Heart right ventricle (tissue), 16 donors: ENCODE measurements at regions not wholly inside any gene's neighbourhood (a gene's known extent, or its start where the extent isn't known, plus 50 kb on each side); places are given as distances from the start of the nearest gene placed in this dataset.

ENCODE experiments used
- ATAC-seq, 8 donors: fragments of 200-7000 bp; cut with Tn5 transposase; one replicate each; pipeline ENCODE4 v1.9.1; 2020; ENCODE audit warnings: mild to moderate bottlenecking in 8 of 8, moderate library complexity in 8 of 8, moderate number of reproducible peaks in 1 of 8
- DNase-seq, 2 donors: peaks; one replicate each; pipeline ENCODE4 v3.0.0-alpha.2; 2020
- H3K27ac ChIP-seq, 10 donors: fragments of 200-600 bp; sonication (generic) in 2 of 10; one replicate each; pipeline versions ENCODE4 v1.5.0 to v1.8.0; 2020 to 2022; ENCODE audit warnings: mild to moderate bottlenecking in 3 of 10
- H3K27me3 ChIP-seq, 7 donors: fragments of 200-600 bp; one replicate each; pipeline ENCODE4 v1.8.0; 2021 to 2022; ENCODE audit warnings: mild to moderate bottlenecking in 2 of 7
- H3K36me3 ChIP-seq, 9 donors: fragments of 200-600 bp; sonication (generic) in 1 of 9; one replicate each; pipeline versions ENCODE4 v1.5.0 to v1.8.0; 2020 to 2022; ENCODE audit warnings: mild to moderate bottlenecking in 2 of 9
- H3K4me1 ChIP-seq, 9 donors: fragments of 200-600 bp; sonication (generic) in 1 of 9; one replicate each; pipeline versions ENCODE4 v1.5.0 to v1.8.0; 2020 to 2022; ENCODE audit warnings: mild to moderate bottlenecking in 4 of 9
- H3K4me3 ChIP-seq, 10 donors: fragments of 200-600 bp; sonication (generic) in 2 of 10; one replicate each; pipeline versions ENCODE4 v1.5.0 to v1.8.0; 2020 to 2022; ENCODE audit warnings: mild to moderate bottlenecking in 7 of 10, moderate library complexity in 2 of 10
- H3K9me3 ChIP-seq, 11 donors: fragments of 200-600 bp in 10 of 11; sonication (generic) in 2 of 11; one replicate each; pipeline versions ENCODE4 v1.5.0 to v1.8.0; 2013 to 2022; ENCODE audit warnings: mild to moderate bottlenecking in 2 of 11, control low read depth in 1 of 11, moderate library complexity in 1 of 11
- CTCF ChIP-seq, 9 donors: fragments of 200-600 bp; sonication (generic) in 2 of 9; IDR thresholded peaks; one replicate each; pipeline versions ENCODE4 v1.5.0 to v1.8.0; 2021 to 2022; ENCODE audit warnings: antibody characterized with exemption in 9 of 9, mild to moderate bottlenecking in 5 of 9, moderate library complexity in 1 of 9
- WGBS, 2 donors: extraction: QIAGEN DNeasy Blood & Tissue Kit; methylation state at CpG; one replicate each; pipeline ENCODE4 v1.1.7; 2013; ENCODE audit warnings: inconsistent platforms in 1 of 2; 5-methylcytosine and 5-hydroxymethylcytosine counted together
- intact Hi-C, 10 donors: fragments of 100-400 bp; cut with DNase I; formaldehyde crosslinking; loops; one replicate each; pipeline versions ENCODE4 v1.11.1 to v1.14.2; 2022
- donor health status: Arrhythmogenic right ventricular cardiomyopathy.
- donor health status: ischemic (EF 13 %, LVEDD 7.1; RV severe dilation, severe dysfunction).
- donor health status: healthy with polysubstance abuse.
- donor health status: DM: no; HTN: yes; CAD: no.
- donor health status: DM: no; HTN: no; CAD: no.
- donor health status: ischemic (EF 25% LVEDD 6.9; RV normal size, moderate dysfunction).
- donor health status: ischemic (EF 25% LVEDD 5.7; RV mildly dilated, moderate dysfunction).
- donor health status: healthy.
- donor health status: DM: yes; HTN: yes; CAD: no.
- donor health status: Ischemic cardiomyopathy.
- donor health status: ischemic (EF 35%, LVEDD 5.7; RV mildly dilated, moderate dysfunction).
- donor health status: nonischemic (EF 11% LVEDD 7.7; RV severe dilation, severe dysfunction).
- donor health status: DM: yes; HTN: yes; CAD: no.
- donor health status: PGD.
- donor health status: ischemic (EF 29% LVEDD 5.4; RV normal size, mild dysfunction).
- donor health status: nonischemic (EF 23%, LVEDD 6.1; RV moderate dilation, normal function).

GRCh38 chr2:128440666-128441340, 122.1 kb upstream of the HS6ST1 start:
- H3K4me1 ChIP-seq: peaks cover 0 to 43% (median 32%) of the 10 kb centered on the region in 9 donors
- H3K36me3 ChIP-seq: no peaks in the 10 kb centered on the region
- H3K27ac ChIP-seq: peak overlapping the region in 3 of 10 donors; percentile 37 to 55 (median 53)
- no peaks in the 10 kb centered on the region for H3K27me3 ChIP-seq
- WGBS, 2 donors: 62 to 68% methylated on average over 14 of the region's 14 CpGs
- no peak for DNase-seq
- no peak for TF ChIP-seq CTCF (IDR thresholded peaks at IDR 0.05)
- ATAC-seq: peak; percentile 20 to 59 (median 40)
- intact Hi-C loops: loop anchor here in 2 of 10 donors (10.0 kb wide), 1 partner anchor 116 kb away; no protein-coding TSS in a partner anchor
- no peak overlapping the region for H3K4me3 ChIP-seq
- H3K9me3 ChIP-seq: no peaks in the 10 kb centered on the region

- Histone ChIP-seq H3K4me3 (no peak overlapping the region), H3K27me3 (no peaks in the 10 kb centered on the region), H3K27ac (peak overlapping the region in 4 of 10 donors; percentile 37 to 65 (median 52)), H3K36me3 (no peaks in the 10 kb centered on the region), H3K9me3 (no peaks in the 10 kb centered on the region), H3K4me1 (peaks cover 0 to 45% (median 32%) of the 10 kb centered on the region in 9 donors)
- intact Hi-C loops: loop anchor here in 2 of 10 donors (10.0 kb wide), 1 partner anchor 117 kb away; no protein-coding TSS in a partner anchor
- WGBS, 2 donors: 96 to 98% methylated on average over 16 to 18 of the region's 18 CpGs
- ATAC-seq (peak in 3 of 8 donors; percentile 4 to 51 (median 7)), DNase-seq (no peak)
- TF ChIP-seq CTCF (IDR thresholded peaks at IDR 0.05): no peak
These were observed 122.8 kb upstream of the HS6ST1 start for GRCh38 chr2:128441341-128442052.

GRCh38 chr2:128442053-128442751, 123.5 kb upstream of the HS6ST1 start:
- 67 to 79% methylated on average over 8 of the region's 8 CpGs for WGBS, 2 donors
- no peak for TF ChIP-seq CTCF (IDR thresholded peaks at IDR 0.05)
- no peaks in the 10 kb centered on the region for H3K36me3 ChIP-seq
- intact Hi-C loops: loop anchor here in 2 of 10 donors (10.0 kb wide), 1 partner anchor 117 kb away; no protein-coding TSS in a partner anchor
- peaks cover 0 to 51% (median 32%) of the 10 kb centered on the region in 9 donors for H3K4me1 ChIP-seq
- H3K27me3 ChIP-seq: no peaks in the 10 kb centered on the region
- H3K27ac ChIP-seq: peak overlapping the region in 6 of 10 donors; percentile 37 to 72 (median 50)
- no peak overlapping the region for H3K4me3 ChIP-seq
- no peaks in the 10 kb centered on the region for H3K9me3 ChIP-seq
- DNase-seq (no peak), ATAC-seq (no peak)

- H3K27me3 ChIP-seq: no peaks in the 10 kb centered on the region
- H3K9me3 ChIP-seq: no peaks in the 10 kb centered on the region
- ATAC-seq: peak in 2 of 8 donors; percentile 17 to 31
- peaks cover 0 to 51% (median 32%) of the 10 kb centered on the region in 9 donors for H3K4me1 ChIP-seq
- H3K27ac ChIP-seq: peak overlapping the region in 7 of 10 donors; percentile 19 to 72 (median 49)
- TF ChIP-seq CTCF (IDR thresholded peaks at IDR 0.05): no peak
- H3K4me3 ChIP-seq: no peak overlapping the region
- 49 to 52% methylated on average over 10 of the region's 10 CpGs for WGBS, 2 donors
- DNase-seq: peak in 1 of 2 donors; percentile 42
- H3K36me3 ChIP-seq: no peaks in the 10 kb centered on the region
- intact Hi-C loops: loop anchor here in 2 of 10 donors (10.0 kb wide), 1 partner anchor 118 kb away; no protein-coding TSS in a partner anchor
These were observed 124.2 kb upstream of the HS6ST1 start for GRCh38 chr2:128442891-128443302.
